GM18868 (cell line): ENCODE measurements at regions not wholly inside any gene's neighbourhood (a gene's known extent, or its start where the extent isn't known, plus 50 kb on each side); places are given as distances from the start of the nearest gene placed in this dataset.

Experiments
- ATAC-seq: cut with Tn5 transposase; IDR thresholded peaks from one replicate; pipeline ENCODE4 v1.9.1; 2021; ENCODE audit warnings: mild to moderate bottlenecking, moderate library complexity; ENCODE audit not compliant: unreplicated experiment

DNA sequence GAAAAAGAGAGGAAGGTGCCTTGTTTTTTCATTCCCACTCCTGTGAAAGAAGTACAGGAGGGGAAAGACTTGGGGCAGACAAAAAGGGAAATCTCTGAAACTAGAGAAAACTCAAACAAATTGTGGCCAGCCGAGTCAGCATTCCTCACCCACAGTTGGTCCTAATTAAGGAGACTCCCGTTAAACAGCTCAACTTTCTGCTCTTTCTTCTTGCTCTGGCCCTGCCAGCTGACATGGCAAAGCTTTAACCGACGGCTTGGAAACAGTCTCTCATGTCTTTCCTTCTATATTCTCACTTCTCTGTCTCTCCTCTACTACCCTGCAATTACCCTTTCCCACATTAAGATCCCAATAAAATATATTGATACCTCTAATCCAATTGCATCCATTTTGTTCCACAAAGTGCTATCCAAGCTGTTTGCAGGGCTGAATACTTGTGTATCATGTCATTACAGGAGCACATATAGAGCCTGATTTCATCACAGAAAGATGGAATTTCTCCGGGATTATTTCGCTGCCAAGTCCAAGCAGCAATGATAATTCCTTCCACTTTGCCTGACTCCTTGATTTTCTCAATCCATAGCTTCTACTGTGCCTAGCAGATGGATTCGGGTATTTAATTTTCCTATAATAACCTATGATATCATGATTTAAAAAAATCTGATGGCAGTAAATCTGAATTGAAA lies 65.4 kb upstream of the IPO9 start:
- ATAC-seq = no peak

DNA sequence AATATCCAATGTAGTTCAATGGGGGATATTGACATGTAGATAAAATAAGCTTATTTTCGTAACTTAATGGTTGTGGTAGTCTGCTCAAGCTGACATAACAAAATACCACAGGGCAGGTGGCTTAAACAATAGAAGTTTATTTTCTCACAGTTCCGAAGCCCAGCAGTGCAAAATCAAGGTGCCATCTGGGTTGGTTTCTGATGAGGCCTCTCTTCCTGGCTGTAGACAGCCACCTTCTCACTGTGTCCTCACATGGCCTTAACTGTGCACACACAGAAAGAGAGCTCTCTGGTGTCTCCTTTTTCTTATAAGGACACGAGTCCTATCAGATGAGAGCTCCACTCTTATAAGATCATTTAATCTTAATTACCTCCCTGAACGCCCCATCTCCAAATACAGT lies 64.8 kb upstream of the IPO9 start:
- ATAC-seq = no peak

DNA sequence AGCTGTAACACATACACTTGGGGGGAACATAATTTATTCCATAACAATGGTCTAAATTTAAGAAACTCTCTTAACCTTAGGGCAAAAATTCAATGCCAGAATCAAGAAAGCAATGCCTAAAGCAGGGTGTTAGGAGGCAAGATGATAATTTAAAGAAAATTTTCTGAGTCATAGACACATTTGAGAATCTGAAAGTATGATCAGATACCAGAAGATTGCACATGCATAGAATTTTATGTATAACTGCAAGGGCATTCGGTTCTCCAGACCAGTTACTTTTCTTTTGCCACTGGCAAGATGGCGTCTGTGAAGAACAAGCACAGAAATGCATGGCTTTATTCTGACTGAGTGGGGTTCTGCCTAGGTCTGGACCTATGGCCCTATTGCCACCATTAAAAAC lies 64.4 kb upstream of the IPO9 start:
- no peak for ATAC-seq

DNA sequence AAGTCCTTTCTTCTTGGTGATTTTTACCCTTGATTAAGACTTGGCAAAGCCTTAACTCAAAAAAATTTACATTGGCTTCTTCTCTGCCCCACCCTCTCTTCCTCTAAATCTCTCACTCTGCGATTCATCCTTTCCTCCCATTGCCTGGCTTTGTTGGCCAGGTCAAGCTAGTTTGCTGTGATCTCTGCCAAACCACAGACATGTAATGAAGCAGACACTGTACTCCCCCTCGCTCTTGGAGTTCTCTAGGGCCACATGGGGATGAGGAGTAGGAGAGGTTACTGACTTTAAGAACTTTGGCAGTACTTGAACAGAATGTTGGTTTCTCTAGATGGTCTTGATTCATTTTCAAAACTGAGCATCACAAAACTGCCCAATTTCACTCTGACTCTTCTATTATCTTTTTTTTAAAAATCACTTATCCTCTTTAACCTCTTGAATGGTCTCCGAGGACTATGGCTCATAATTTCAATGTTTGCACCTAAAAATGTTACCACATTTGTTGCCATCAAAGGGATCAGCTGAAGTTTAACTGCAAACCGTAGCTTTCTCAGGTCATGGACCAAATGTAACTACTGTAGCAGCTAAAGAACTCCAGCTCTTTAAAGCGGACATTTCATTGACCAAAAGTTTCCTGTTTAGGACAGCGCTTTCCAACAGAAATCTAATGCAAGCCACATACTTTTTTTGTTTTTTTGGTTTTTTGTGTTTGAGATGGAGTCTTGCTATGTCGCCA lies 62.7 kb upstream of the IPO9 start:
- ATAC-seq = no peak

DNA sequence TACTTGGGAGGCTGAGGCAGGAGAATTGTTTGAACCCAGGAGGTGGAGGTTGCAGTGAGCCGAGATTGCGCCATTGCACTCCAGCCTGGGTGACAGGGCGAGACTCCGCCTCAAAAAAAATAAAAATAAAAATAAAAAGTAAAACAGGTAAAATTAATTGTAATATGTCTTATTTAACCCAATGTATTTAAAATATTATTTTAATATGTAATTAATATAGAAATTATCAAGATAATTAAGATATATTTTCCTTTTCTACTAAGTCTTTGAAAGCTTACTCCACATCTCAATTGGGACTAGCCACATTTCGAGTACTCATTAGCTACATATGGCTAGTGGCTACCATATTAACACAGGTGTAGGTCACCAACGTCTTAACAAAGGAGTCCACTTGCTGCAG lies 61.6 kb upstream of the IPO9 start:
- ATAC-seq = no peak

DNA sequence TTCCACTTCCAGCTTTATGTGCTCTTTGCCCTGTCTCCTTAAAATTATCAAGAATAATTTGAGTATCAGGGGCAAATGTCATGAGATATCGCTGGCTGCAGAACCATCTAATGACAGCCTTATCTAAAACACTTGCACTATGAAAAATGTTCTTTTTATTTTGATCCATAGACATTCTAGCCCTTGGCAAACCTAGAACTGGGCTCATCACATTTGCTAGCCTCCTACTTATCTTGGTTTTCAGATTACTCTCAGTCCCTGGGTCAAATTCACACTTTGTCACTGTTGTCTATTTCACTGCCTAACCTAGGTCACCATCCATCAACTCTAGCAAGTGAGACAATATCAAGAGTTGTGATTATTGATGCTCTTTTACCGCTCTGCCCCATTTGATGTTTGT lies 59.9 kb upstream of the IPO9 start:
- ATAC-seq = no peak

DNA sequence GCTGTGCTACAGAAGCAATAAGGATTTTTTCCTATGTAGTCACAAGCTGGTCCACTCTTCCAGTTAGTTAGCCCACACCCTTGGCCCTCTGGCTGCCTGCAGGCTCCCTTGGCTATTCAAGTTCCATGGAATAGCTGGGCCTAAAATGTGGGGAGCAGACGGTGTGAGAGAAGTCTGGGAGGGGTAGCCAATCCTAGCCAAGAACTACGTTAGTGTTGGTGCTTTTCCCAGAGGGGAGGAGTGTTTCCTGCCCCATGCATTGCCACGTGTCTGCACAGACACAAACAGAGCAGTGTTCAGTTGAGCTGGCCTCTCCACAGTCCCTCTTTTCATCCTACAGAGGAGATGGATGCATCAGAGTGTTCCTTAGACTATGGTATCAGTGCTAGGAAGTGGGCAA lies 59.0 kb upstream of the IPO9 start:
- ATAC-seq = no peak

DNA sequence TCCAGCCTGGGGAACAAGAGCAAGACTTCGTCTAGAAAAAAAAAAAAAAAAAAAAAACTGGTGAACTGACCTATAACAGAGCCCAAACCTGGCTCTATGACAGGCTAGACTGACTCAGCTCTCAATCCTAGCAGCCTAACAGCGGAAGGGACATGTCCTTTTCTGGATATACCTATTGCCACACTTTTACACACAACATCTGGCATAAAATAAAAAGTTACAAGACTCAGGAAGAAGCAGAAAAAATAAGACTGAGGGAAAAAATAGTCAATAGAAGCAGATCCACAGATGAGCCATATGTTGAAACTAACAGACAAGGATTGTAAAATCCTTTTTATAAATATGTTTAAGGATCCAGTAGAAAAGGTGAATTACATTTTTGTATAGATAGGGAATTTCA lies 57.5 kb upstream of the IPO9 start:
- no peak for ATAC-seq

DNA sequence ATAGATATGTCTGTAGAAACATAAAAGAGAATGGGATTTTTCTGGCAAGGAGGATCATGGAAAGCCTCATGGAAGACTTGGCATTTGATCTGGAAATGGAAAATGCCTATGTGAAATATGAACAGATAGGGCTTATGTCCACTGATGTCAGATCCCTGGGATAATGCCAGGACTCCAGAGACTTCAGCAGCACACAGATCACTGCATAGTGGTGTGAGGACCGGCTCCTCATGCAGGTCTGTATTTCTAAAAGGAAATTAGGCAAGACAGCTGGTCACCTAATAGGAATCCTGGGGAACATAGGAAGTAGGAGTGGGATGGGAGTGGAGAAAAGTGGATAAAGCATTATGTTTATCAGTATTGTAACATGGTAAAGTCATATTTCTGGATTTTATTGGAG lies 56.8 kb upstream of the IPO9 start:
- ATAC-seq = no peak

DNA sequence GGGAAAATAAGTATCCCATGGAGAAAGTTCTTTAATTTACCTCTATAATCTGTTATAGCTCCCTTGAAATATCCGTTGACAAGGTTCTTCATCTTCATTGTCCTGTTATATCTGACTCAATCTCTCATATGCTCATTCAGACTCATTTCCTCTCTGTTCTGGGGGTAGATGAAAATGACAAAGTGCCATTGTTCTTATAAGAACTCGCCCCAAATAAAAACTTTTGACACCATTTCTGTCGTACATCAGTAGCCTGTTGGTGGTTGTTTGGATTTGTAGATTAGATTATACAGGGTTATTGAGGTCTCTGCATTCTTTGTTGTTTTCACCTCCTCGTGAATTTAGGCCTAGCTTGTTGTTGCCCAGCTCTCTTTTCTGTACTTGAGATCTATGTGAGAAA lies 55.2 kb upstream of the IPO9 start:
- ATAC-seq = no peak

DNA sequence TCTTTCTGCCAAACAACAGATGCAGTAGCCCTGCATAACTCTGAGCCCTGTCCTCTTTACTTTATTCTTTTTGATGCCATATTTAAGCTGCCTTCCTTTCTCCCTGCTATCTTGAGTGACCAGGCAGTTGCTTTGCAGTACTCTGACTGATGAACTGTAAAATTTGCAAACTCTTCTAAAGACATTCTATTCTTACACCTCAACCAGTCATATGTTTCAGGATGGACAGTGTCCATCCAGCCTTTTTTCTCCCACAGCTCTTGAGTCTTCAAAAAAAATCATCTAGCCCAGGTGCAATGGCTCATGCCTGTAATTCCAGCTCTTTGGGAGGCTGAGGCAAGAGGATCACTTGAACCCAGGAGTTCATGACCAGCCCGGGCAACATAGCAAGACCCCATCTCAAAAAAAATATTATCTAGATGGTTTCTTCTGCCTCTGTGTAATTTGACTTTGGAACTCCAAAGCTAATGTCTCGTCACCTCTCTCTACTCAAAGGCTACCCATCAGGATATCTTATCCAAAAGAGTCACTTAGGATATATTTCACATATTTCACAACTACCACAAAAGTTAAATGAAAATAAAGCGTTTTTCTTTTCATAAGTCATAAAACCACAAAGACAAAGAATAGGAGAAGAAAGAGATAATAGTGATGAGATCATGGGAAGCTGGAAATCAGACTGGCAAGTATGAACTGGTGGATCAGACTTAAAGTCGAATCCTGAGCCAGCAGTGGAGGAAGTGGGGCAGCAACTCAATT lies 54.6 kb upstream of the IPO9 start:
- no peak for ATAC-seq

DNA sequence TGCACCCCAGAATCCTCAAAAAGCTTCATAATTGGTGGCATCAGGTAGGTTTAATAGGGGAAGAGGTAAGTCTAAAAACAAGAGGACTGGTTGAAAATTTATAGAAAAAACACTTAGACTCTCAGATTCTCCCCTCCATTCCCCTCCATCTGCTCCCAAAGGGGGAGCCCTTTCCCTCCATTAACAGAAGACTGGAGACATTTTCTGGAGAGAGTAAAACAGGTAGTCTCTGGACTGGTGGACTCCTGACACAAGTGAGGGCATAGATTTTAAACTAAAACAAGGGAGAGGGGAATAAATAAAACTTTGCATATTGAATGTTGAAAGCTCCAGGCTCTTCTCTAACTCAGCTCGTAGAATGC lies 54.0 kb upstream of the IPO9 start:
- no peak for ATAC-seq

DNA sequence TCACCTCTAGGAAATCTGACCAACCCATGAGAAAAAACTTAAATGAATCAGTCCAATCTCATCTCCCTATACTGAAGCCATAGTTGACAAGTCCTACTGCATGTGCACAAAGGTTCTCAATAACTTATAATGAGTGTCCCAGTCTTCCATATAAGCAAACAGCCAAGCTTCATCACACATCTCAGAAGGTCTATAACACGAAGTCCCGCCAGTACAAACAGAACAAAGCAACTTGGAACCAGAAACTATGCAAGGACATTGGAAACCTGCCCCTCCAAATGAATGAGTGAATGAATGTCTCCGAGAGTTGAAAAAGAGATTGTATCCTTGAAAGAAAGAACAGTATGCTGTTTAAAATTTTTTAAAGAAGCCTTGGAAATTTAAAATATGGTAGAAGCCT lies 53.6 kb upstream of the IPO9 start:
- no peak for ATAC-seq

DNA sequence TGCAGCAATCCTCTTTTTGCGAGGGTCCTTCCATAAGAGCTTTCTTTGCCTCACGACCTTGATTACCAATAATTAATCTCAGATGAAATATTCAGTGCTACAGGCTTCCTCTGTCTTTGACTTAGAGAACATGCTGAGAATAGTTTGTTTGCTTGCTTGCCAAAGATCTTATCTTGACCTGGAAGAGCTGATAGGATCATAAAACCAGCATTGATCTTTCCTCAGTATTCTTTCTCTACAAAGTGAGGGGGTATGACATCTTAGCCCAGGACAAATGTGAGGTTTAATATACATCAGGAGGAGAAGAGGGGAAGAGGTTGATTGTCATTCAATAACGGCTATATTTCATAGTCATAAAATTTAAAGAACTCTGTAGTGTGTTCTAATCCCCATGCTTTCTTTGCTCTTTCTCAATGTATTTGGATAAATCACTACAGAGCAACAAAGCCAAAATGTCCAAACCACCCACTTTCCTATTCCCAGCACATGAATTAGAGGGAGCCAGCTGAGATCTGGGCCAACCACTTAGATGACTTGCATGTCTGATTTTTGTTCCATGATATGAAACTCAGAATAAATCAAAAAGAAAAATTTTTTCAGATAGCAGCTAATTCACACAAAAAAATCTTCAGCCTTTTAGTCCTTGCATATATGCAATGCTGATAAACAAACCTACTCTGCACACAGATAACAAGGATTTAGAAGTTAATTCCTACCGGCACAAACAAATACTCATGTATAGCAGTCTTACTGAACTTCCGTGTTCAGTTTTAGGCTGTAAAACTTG lies 50.5 kb upstream of the IPO9 start:
- ATAC-seq = no peak
